SK-N-MC (cell line): ENCODE measurements at regions not wholly inside any gene's neighbourhood (a gene's known extent, or its start where the extent isn't known, plus 50 kb on each side); places are given as distances from the start of the nearest gene placed in this dataset.

Experiments
- EZH2 ChIP-seq: fragments of 200-600 bp; sonication (generic); IDR thresholded peaks from one replicate; pipeline ENCODE4 v1.6.1; 2017; ENCODE audit warnings: antibody characterized with exemption
- FOXP2 ChIP-seq: optimal IDR thresholded peaks from 2 replicates; pipeline ENCODE3; 2011; ENCODE audit warnings: mild to moderate bottlenecking, moderate library complexity; ENCODE audit not compliant: insufficient read depth; ENCODE audit errors: extremely low read length, control extremely low read depth
- POLR2AphosphoS5 ChIP-seq: IDR thresholded peaks from 2 replicates; pipeline ENCODE4 v1.6.1; 2012; ENCODE audit warnings: mild to moderate bottlenecking, low read depth, low read length, borderline replicate concordance

DNA sequence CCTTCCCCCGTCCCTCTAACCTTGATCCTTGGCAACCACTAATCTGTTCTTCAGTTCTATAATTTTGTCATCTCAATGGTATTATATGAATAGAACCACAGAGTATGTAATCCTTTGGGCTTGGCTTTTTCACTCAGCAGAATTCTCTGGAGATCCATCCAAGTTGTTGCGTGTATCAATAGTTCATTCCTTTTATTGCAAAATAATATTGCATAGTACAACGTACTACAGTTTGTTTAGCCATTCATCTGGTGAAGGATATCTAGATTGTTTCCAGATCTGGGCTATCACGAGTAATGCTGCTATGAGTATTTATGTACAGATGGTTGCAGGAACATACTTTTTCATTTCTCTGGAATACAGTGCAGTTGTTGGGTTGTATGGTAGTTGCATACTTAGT is 76.2 kb downstream of the PLXNA1 start:
- no peak for TF ChIP-seq POLR2AphosphoS5
- TF ChIP-seq FOXP2: no peak
- no peak for TF ChIP-seq EZH2
